HEK293 (cell line): ENCODE measurements at regions not wholly inside any gene's neighbourhood (a gene's known extent, or its start where the extent isn't known, plus 50 kb on each side); places are given as distances from the start of the nearest gene placed in this dataset.

Experiments
- CTCF ChIA-PET: fragments of 350-600 bp; formaldehyde crosslinking; extraction: SDS; loops from one replicate; lab custom pipeline; 2021; ENCODE audit warnings: antibody characterized with exemption; lab: Yijun Ruan, JAX
- POLR2A ChIA-PET: fragments of 300-600 bp; formaldehyde crosslinking; extraction: SDS; loops from one replicate; lab custom pipeline; 2020; ENCODE audit warnings: antibody characterized with exemption, inconsistent platforms; lab: Yijun Ruan, JAX
- H3K27ac ChIP-seq: fragments of 200-500 bp; sonication (Bioruptor generic); 2 replicates; pipeline ENCODE4 v1.5.1; 2014; ENCODE audit warnings: low read depth, low read length, control low read depth, inconsistent platforms; ENCODE audit errors: extremely low read depth
- H3K36me3 ChIP-seq, 2 experiments: fragments of 200-500 bp in 1 of 2; sonication (Bioruptor generic) in 1 of 2; 1 replicate in 1 of 2; 2 replicates in 1 of 2; pipeline ENCODE4 v1.5.1; 2014 to 2017; ENCODE audit warnings: inconsistent platforms in 2 of 2, low read length in 2 of 2; ENCODE audit not compliant: control insufficient read depth in 2 of 2, insufficient read depth in 1 of 2
- H3K4me1 ChIP-seq: fragments of 200-500 bp; sonication (Bioruptor generic); 2 replicates; pipeline ENCODE4 v1.5.1; 2014; ENCODE audit warnings: mild to moderate bottlenecking, low read length, inconsistent platforms; ENCODE audit not compliant: control insufficient read depth, insufficient read depth
- H3K4me3 ChIP-seq: 2 replicates; pipeline ENCODE4 v1.5.1; 2011; ENCODE audit warnings: low read depth, mild to moderate bottlenecking, control low read depth, low read length, moderate library complexity
- H3K9me3 ChIP-seq: fragments of 200-500 bp; sonication (Bioruptor generic); 2 replicates; pipeline ENCODE4 v1.5.1; 2014; ENCODE audit warnings: low read depth, low read length, inconsistent platforms; ENCODE audit not compliant: control insufficient read depth, insufficient read depth
- EGR2 ChIP-seq: fragments of 450-650 bp; formaldehyde crosslinking; IDR thresholded peaks from 2 replicates; pipeline ENCODE4 v1.5.1; 2016; ENCODE audit warnings: low read depth, missing biosample characterization, missing genetic modification characterization
- HIC1 ChIP-seq: fragments of 450-650 bp; formaldehyde crosslinking; IDR thresholded peaks from 2 replicates; pipeline ENCODE4 v1.5.1; 2016; ENCODE audit warnings: missing biosample characterization, missing genetic modification characterization
- KLF9 ChIP-seq: fragments of 450-650 bp; formaldehyde crosslinking; IDR thresholded peaks from 2 replicates; pipeline ENCODE4 v1.5.1; 2016; ENCODE audit warnings: missing biosample characterization, missing genetic modification characterization, low read depth
- SETDB1 ChIP-seq: IDR thresholded peaks from one replicate; pipeline ENCODE4 v1.6.1; 2017; ENCODE audit warnings: mild to moderate bottlenecking, low read length, moderate library complexity, mixed read lengths; ENCODE audit not compliant: insufficient read length
- TRIM28 ChIP-seq: IDR thresholded peaks from 2 replicates; pipeline ENCODE4 v1.6.1; 2011; ENCODE audit warnings: low read length, control low read depth, borderline replicate concordance
- ZBTB10 ChIP-seq: fragments of 450-650 bp; formaldehyde crosslinking; IDR thresholded peaks from 2 replicates; pipeline ENCODE4 v1.5.1; 2016; ENCODE audit warnings: missing biosample characterization, missing genetic modification characterization
- ZBTB48 ChIP-seq: fragments of 450-650 bp; formaldehyde crosslinking; IDR thresholded peaks from 2 replicates; pipeline ENCODE4 v1.5.1; 2016; ENCODE audit warnings: missing biosample characterization, missing genetic modification characterization
- ZNF169 ChIP-seq: fragments of 450-650 bp; formaldehyde crosslinking; IDR thresholded peaks from 2 replicates; pipeline ENCODE4 v1.5.1; 2016; ENCODE audit warnings: missing biosample characterization, missing genetic modification characterization
- ZNF19 ChIP-seq: fragments of 450-650 bp; formaldehyde crosslinking; IDR thresholded peaks from 2 replicates; pipeline ENCODE4; 2016; ENCODE audit warnings: missing biosample characterization, missing genetic modification characterization, low read depth
- ZNF211 ChIP-seq: fragments of 450-650 bp; formaldehyde crosslinking; IDR thresholded peaks from 2 replicates; pipeline ENCODE4 v1.5.1; 2016; ENCODE audit warnings: low read depth, missing biosample characterization, missing genetic modification characterization
- ZNF239 ChIP-seq: fragments of 450-650 bp; formaldehyde crosslinking; IDR thresholded peaks from 2 replicates; pipeline ENCODE4 v1.5.1; 2016; ENCODE audit warnings: missing biosample characterization, missing genetic modification characterization
- ZNF335 ChIP-seq: fragments of 450-650 bp; formaldehyde crosslinking; conservative IDR thresholded peaks from 2 replicates; pipeline ENCODE4 v1.5.1; 2016; ENCODE audit warnings: missing biosample characterization, missing genetic modification characterization
- ZNF354C ChIP-seq: fragments of 450-650 bp; formaldehyde crosslinking; IDR thresholded peaks from 2 replicates; pipeline ENCODE4 v1.5.1; 2016; ENCODE audit warnings: missing biosample characterization, missing genetic modification characterization, low read depth, borderline replicate concordance
- ZNF362 ChIP-seq: fragments of 450-650 bp; formaldehyde crosslinking; IDR thresholded peaks from 2 replicates; pipeline ENCODE4 v1.5.1; 2016; ENCODE audit warnings: missing biosample characterization, missing genetic modification characterization
- ZNF398 ChIP-seq: fragments of 450-650 bp; formaldehyde crosslinking; IDR thresholded peaks from 2 replicates; pipeline ENCODE4 v1.5.1; 2017; ENCODE audit warnings: missing biosample characterization, missing genetic modification characterization
- ZNF426 ChIP-seq: fragments of 450-650 bp; formaldehyde crosslinking; IDR thresholded peaks from 2 replicates; pipeline ENCODE4 v1.5.1; 2017; ENCODE audit warnings: missing biosample characterization, missing genetic modification characterization, mild to moderate bottlenecking, inconsistent platforms, moderate library complexity
- ZNF513 ChIP-seq: fragments of 450-650 bp; IDR thresholded peaks from 2 replicates; pipeline ENCODE4 v1.5.1; 2018; ENCODE audit warnings: missing biosample characterization, missing genetic modification characterization
- ZNF555 ChIP-seq: fragments of 450-650 bp; formaldehyde crosslinking; conservative IDR thresholded peaks from 2 replicates; pipeline ENCODE4 v1.5.1; 2017; ENCODE audit warnings: missing biosample characterization, mild to moderate bottlenecking, missing genetic modification characterization, inconsistent platforms
- ZSCAN23 ChIP-seq: fragments of 450-650 bp; formaldehyde crosslinking; IDR thresholded peaks from 2 replicates; pipeline ENCODE4 v1.5.1; 2016; ENCODE audit warnings: missing biosample characterization, missing genetic modification characterization
- ZSCAN30 ChIP-seq: fragments of 450-650 bp; IDR thresholded peaks from 2 replicates; pipeline ENCODE4 v1.5.1; 2018; ENCODE audit warnings: missing biosample characterization, mild to moderate bottlenecking, missing genetic modification characterization, moderate library complexity

GRCh38 chr6:95145457-95145856, 431.9 kb upstream of the MANEA start:
- TF ChIP-seq ZNF362 (tag by site-specific recombination) (no peak), ZNF426 (tag by site-specific recombination) (no peak), KLF9 (tag by site-specific recombination) (no peak), HIC1 (tag by site-specific recombination) (no peak), ZBTB10 (tag by site-specific recombination) (no peak), ZNF398 (tag by site-specific recombination) (no peak), TRIM28 (no peak), ZNF239 (tag by site-specific recombination) (no peak), EGR2 (tag by site-specific recombination) (no peak)
- TF ChIP-seq, all 188 proteins: peak for 0
- H3K4me3 ChIP-seq = no peak overlapping the region
- H3K4me1 ChIP-seq = no peaks in the 10 kb centered on the region
- POLR2A ChIA-PET = no interaction called here
- no peak overlapping the region for H3K27ac ChIP-seq
- no peaks in the 10 kb centered on the region for H3K36me3 ChIP-seq
- H3K9me3 ChIP-seq = no peaks in the 10 kb centered on the region
- CTCF ChIA-PET = no interaction called here

- TF ChIP-seq ZNF335 (tag by site-specific recombination) = no peak
- no peak for TF ChIP-seq ZNF169 (tag by site-specific recombination)
- no peak for TF ChIP-seq ZNF555 (tag by site-specific recombination)
- no peak for TF ChIP-seq ZNF211 (tag by site-specific recombination)
- no peak for TF ChIP-seq ZSCAN30 (tag by site-specific recombination)
- TF ChIP-seq ZBTB48 (tag by site-specific recombination) = no peak
- TF ChIP-seq ZSCAN23 (tag by site-specific recombination) = no peak
- TF ChIP-seq SETDB1 = no peak
- no peak for TF ChIP-seq ZNF19
- TF ChIP-seq ZNF354C = no peak
- TF ChIP-seq ZNF513 (tag by site-specific recombination) = no peak
- H3K27ac ChIP-seq = no peak overlapping the region
- no peak overlapping the region for H3K4me3 ChIP-seq
- H3K9me3 ChIP-seq = no peaks in the 10 kb centered on the region
- ChIA-PET CTCF (interaction anchor here (1.0 kb wide), 1 partner anchor 25 kb away, joined by 3 read pairs; no protein-coding TSS in a partner anchor), POLR2A (no interaction called here)
- no peaks in the 10 kb centered on the region for H3K36me3 ChIP-seq
- no peaks in the 10 kb centered on the region for H3K4me1 ChIP-seq
These were observed 417.8 kb upstream of the MANEA start for GRCh38 chr6:95159557-95159956.
